ENCODE measurements at regions not wholly inside any gene's neighbourhood (a gene's known extent, or its start where the extent isn't known, plus 50 kb on each side); places are given as distances from the start of the nearest gene placed in this dataset.

DNA sequence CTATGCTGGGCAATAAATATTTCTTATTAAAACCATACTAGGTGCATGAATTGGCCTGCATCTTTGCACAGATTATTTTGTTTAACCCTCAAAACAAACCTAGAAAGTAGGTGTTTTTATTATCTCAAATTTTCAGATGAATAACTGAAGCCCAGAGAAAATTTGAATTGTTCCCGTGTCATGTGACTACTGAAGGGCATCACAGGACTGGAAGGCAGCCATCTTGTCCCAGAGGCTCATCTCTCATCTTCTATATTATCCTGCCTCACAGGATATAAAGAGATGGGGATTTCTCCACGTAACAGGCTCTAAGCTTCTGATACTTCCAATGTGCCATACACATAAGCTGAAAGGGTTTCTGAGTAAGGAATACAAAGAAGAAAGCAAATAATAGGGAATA lies 84.0 kb upstream of the ODAD2 start:
- TF ChIP-seq, protein P1, sequence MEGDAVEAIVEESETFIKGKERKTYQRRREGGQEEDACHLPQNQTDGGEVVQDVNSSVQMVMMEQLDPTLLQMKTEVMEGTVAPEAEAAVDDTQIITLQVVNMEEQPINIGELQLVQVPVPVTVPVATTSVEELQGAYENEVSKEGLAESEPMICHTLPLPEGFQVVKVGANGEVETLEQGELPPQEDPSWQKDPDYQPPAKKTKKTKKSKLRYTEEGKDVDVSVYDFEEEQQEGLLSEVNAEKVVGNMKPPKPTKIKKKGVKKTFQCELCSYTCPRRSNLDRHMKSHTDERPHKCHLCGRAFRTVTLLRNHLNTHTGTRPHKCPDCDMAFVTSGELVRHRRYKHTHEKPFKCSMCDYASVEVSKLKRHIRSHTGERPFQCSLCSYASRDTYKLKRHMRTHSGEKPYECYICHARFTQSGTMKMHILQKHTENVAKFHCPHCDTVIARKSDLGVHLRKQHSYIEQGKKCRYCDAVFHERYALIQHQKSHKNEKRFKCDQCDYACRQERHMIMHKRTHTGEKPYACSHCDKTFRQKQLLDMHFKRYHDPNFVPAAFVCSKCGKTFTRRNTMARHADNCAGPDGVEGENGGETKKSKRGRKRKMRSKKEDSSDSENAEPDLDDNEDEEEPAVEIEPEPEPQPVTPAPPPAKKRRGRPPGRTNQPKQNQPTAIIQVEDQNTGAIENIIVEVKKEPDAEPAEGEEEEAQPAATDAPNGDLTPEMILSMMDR (IDR thresholded peaks at IDR 0.05), result no peak
- Histone ChIP-seq H3K36me3 (peaks cover 0 to 20% of the 10 kb centered on the region in 2 donors), H3K27ac (no peak overlapping the region), H3K9me3 (no peaks in the 10 kb centered on the region), H3K4me3 (no peak overlapping the region), H3K27me3 (no peaks in the 10 kb centered on the region), H3K4me1 (peaks cover 0 to 5% of the 10 kb centered on the region in 2 donors)
- no peak for DNase-seq
- ATAC-seq, result no peak
- intact Hi-C loops (cut with DNase I), result no loop called here

DNA sequence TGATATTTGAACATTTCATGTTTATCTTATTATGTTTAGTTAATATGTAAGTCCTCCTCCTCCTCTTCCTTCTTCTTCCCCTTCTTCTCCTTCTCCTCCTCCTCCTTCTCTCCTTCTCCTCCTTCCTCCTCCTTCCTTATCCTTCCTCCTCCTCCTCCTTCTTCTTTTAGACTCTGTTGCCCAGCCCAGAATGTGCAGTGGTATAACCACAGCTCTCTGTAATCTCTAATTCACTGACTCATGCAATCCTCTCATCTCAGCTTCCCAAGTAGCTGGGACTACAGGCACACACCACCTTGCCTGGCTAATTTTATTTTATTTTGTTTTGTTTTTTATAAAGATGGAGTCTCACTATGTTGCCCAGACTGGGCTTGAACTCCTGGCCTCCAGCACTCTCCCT lies 83.4 kb upstream of the ODAD2 start:
- Histone ChIP-seq H3K9me3 (no peaks in the 10 kb centered on the region), H3K36me3 (peaks cover 0 to 20% of the 10 kb centered on the region in 2 donors), H3K4me1 (no peaks in the 10 kb centered on the region), H3K27ac (no peak overlapping the region), H3K27me3 (no peaks in the 10 kb centered on the region), H3K4me3 (no peak overlapping the region)
- TF ChIP-seq, protein P1 (IDR thresholded peaks at IDR 0.05), result no peak
- DNase-seq (no peak), ATAC-seq (no peak)
- intact Hi-C loops (cut with DNase I), result no loop called here

DNA sequence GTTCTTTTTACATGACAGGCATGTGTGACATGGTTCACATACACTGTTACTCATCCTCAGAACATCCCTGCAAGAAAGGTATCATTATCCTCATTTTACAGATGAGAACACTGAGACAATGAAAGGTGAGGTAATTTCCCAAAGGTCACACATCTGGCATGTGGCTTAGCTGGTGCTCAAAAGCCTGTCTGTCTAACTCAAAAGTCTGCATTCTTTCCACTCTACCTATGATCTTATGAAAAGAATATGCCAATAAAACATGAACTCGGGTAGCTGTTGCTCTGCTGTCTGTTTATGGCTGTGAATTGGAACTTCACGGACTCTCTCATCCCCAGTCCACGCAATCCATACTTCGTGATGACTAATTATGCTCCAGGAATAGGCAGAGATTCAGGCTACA lies 79.0 kb upstream of the ODAD2 start:
- no peak overlapping the region for H3K27ac ChIP-seq
- ATAC-seq, result no peak
- H3K9me3 ChIP-seq, result no peaks in the 10 kb centered on the region
- no peaks in the 10 kb centered on the region for H3K27me3 ChIP-seq
- H3K4me1 ChIP-seq, result no peaks in the 10 kb centered on the region
- intact Hi-C loops (cut with DNase I), result no loop called here
- TF ChIP-seq, protein P1 (IDR thresholded peaks at IDR 0.05), result no peak
- no peak for DNase-seq
- no peak overlapping the region for H3K4me3 ChIP-seq
- H3K36me3 ChIP-seq, result peaks cover 0 to 17% of the 10 kb centered on the region in 2 donors

DNA sequence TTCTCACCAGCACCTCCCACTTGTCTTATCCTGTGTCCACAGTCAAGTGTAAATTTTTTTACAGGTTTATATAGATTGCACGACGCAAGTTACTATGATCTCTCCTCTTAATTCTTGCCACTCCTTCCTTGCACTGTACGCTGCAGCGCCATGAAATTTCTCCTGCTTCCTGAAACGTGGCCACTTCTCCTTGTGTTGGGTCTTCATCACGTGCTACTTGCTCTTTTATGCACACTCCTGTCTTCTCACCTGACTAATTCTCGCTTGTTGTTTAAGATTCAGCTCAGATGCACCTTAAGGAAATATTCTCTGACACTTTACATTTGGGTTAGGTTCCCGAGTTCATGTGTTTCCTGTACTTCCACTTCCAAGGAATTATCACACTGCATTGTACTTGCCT lies 76.5 kb upstream of the ODAD2 start:
- TF ChIP-seq, protein P1 (IDR thresholded peaks at IDR 0.05), result no peak
- no peak for DNase-seq
- H3K4me3 ChIP-seq, result no peak overlapping the region
- no peaks in the 10 kb centered on the region for H3K27me3 ChIP-seq
- H3K9me3 ChIP-seq, result no peaks in the 10 kb centered on the region
- H3K36me3 ChIP-seq, result peaks cover 0 to 7% of the 10 kb centered on the region in 2 donors
- no peaks in the 10 kb centered on the region for H3K4me1 ChIP-seq
- no peak for ATAC-seq
- H3K27ac ChIP-seq, result no peak overlapping the region
- intact Hi-C loops (cut with DNase I), result no loop called here

DNA sequence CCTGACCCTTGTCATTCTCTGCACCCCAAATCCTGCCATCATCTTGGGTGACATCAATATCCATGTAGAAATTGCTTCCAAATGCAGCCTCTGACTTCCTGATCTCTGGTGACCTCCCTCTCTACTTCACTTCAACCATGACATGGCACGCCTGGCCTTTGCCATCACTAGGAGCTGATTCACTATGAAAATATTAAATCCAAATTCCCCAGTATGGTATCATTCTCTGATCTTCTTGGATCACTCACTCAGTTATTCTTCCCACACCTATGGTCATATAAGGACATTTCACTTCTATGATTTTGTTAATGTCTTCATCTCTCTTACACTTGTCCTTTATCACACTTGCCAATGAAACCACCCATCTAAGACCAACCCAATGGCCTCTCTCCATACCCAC lies 73.7 kb upstream of the ODAD2 start:
- Histone ChIP-seq H3K4me1 (no peaks in the 10 kb centered on the region), H3K4me3 (no peak overlapping the region), H3K36me3 (peaks cover 0 to 14% of the 10 kb centered on the region in 2 donors), H3K9me3 (no peaks in the 10 kb centered on the region), H3K27ac (no peak overlapping the region), H3K27me3 (no peaks in the 10 kb centered on the region)
- no peak for ATAC-seq
- intact Hi-C loops (cut with DNase I), result no loop called here
- DNase-seq, result no peak
- TF ChIP-seq, protein P1 (IDR thresholded peaks at IDR 0.05), result no peak

Data from left lung (tissue), 4 donors.